WTC11 (cell line): ENCODE measurements at regions not wholly inside any gene's neighbourhood (a gene's known extent, or its start where the extent isn't known, plus 50 kb on each side); places are given as distances from the start of the nearest gene placed in this dataset.
"Not testable (repeated sequence)": the region's sequence is repeated elsewhere in the genome, so short reads cannot be mapped to it uniquely, and the experiment has no call there.

Source experiments
- ATAC-seq: fragments of 200-7000 bp; cut with Tn5 transposase; 2 replicates; pipeline ENCODE4 v1.10.0; 2021; ENCODE audit warnings: mild to moderate bottlenecking, moderate library complexity
- CTCF ChIA-PET: fragments of 300-600 bp; sonication (Branson Sonifier 250); formaldehyde crosslinking; loops from one replicate; lab custom pipeline; 2021; ENCODE audit warnings: antibody characterized with exemption; lab: Charles Lee
- POLR2A ChIA-PET: fragments of 350-600 bp; sonication (Branson Sonifier 250); formaldehyde crosslinking; loops from one replicate; lab custom pipeline; 2021; ENCODE audit warnings: antibody characterized with exemption; lab: Charles Lee
- DNase-seq: peaks from one replicate; pipeline ENCODE4 v3.0.0; 2021; ENCODE audit warnings: low spot score
- H3K27ac Mint-ChIP-seq: 2 replicates; pipeline ENCODE4 v1.8.0; 2021; ENCODE audit warnings: mixed read lengths
- H3K27me3 Mint-ChIP-seq: 2 replicates; pipeline ENCODE4 v1.8.0; 2021; ENCODE audit warnings: low read depth, mild to moderate bottlenecking, moderate library complexity, mixed read lengths
- H3K36me3 Mint-ChIP-seq: 2 replicates; pipeline ENCODE4 v1.8.0; 2021; ENCODE audit warnings: mixed read lengths
- H3K4me1 Mint-ChIP-seq: 2 replicates; pipeline ENCODE4 v1.8.0; 2022; ENCODE audit warnings: mixed read lengths
- H3K4me3 Mint-ChIP-seq: 2 replicates; pipeline ENCODE4 v1.8.0; 2021; ENCODE audit warnings: mild to moderate bottlenecking, moderate library complexity, mixed read lengths
- H3K9me3 Mint-ChIP-seq: 2 replicates; pipeline ENCODE4 v1.8.0; 2021; ENCODE audit warnings: mixed read lengths
- FOXJ3 ChIP-seq: sonication (generic); formaldehyde crosslinking; IDR thresholded peaks from 2 replicates; pipeline ENCODE4 v1.9.0; 2021; ENCODE audit warnings: missing genetic modification reagents, mild to moderate bottlenecking, borderline replicate concordance
- FOXK1 ChIP-seq: sonication (generic); formaldehyde crosslinking; IDR thresholded peaks from 2 replicates; pipeline ENCODE4 v1.8.0; 2022; ENCODE audit warnings: mild to moderate bottlenecking, moderate library complexity, missing genetic modification reagents
- FOXP1 ChIP-seq: sonication (generic); formaldehyde crosslinking; IDR thresholded peaks from 2 replicates; pipeline ENCODE4 v1.8.0; 2022; ENCODE audit warnings: missing genetic modification reagents, mild to moderate bottlenecking, moderate library complexity, borderline replicate concordance
- GABPB1 ChIP-seq: sonication (generic); formaldehyde crosslinking; IDR thresholded peaks from 2 replicates; pipeline ENCODE4 v1.8.1; 2023; ENCODE audit warnings: mild to moderate bottlenecking, missing genetic modification reagents
- JAZF1 ChIP-seq: fragments of 250-450 bp; sonication (Bioruptor Pico); IDR thresholded peaks from 2 replicates; pipeline ENCODE4 v1.9.0; 2021; ENCODE audit warnings: moderate library complexity, mild to moderate bottlenecking, inconsistent platforms
- MXD4 ChIP-seq: fragments of 250-450 bp; sonication (Bioruptor Pico); IDR thresholded peaks from 2 replicates; pipeline ENCODE4 v1.8.0; 2021; ENCODE audit warnings: mild to moderate bottlenecking, moderate library complexity, borderline replicate concordance
- NFATC4 ChIP-seq: fragments of 250-450 bp; sonication (Bioruptor Pico); IDR thresholded peaks from 2 replicates; pipeline ENCODE4 v1.9.0; 2021; ENCODE audit warnings: mild to moderate bottlenecking
- NR1H2 ChIP-seq: sonication (generic); formaldehyde crosslinking; IDR thresholded peaks from 2 replicates; pipeline ENCODE4 v1.9.0; 2021; ENCODE audit warnings: mild to moderate bottlenecking, moderate library complexity, missing genetic modification reagents
- SMAD3 ChIP-seq: sonication (generic); formaldehyde crosslinking; IDR thresholded peaks from 2 replicates; pipeline ENCODE4 v1.8.0; 2022; ENCODE audit warnings: missing genetic modification reagents, mild to moderate bottlenecking, borderline replicate concordance
- ZBTB21 ChIP-seq: sonication (generic); formaldehyde crosslinking; IDR thresholded peaks from 2 replicates; pipeline ENCODE4 v1.8.1; 2023; ENCODE audit warnings: mild to moderate bottlenecking, missing genetic modification reagents, borderline replicate concordance
- ZNF317 ChIP-seq: sonication (generic); formaldehyde crosslinking; IDR thresholded peaks from 2 replicates; pipeline ENCODE4 v1.8.1; 2023; ENCODE audit warnings: low read depth, mild to moderate bottlenecking, moderate library complexity, missing genetic modification reagents, borderline replicate concordance
- TF ChIP-seq, protein P1 (sequence below): sonication (generic); formaldehyde crosslinking; IDR thresholded peaks from 2 replicates; pipeline ENCODE4 v1.8.0; 2022; ENCODE audit warnings: missing genetic modification reagents
- TF ChIP-seq, protein P2 (sequence below): fragments of 250-450 bp; sonication (Bioruptor Pico); IDR thresholded peaks from 2 replicates; pipeline ENCODE4 v1.9.0; 2021; ENCODE audit warnings: mild to moderate bottlenecking
- TF ChIP-seq, protein P3 (sequence below): sonication (generic); formaldehyde crosslinking; IDR thresholded peaks from 2 replicates; pipeline ENCODE4 v1.8.1; 2022; ENCODE audit warnings: low read depth, mild to moderate bottlenecking, moderate library complexity, missing genetic modification reagents, borderline replicate concordance
- TF ChIP-seq, protein P4 (sequence below): sonication (generic); formaldehyde crosslinking; IDR thresholded peaks from 2 replicates; pipeline ENCODE4 v1.8.0; 2023; ENCODE audit warnings: missing genetic modification reagents
- TF ChIP-seq, protein P5 (sequence below): sonication (generic); formaldehyde crosslinking; IDR thresholded peaks from 2 replicates; pipeline ENCODE4 v1.8.1; 2023; ENCODE audit warnings: mild to moderate bottlenecking, missing genetic modification reagents, moderate library complexity
- TF ChIP-seq, protein P6 (sequence below): sonication (generic); formaldehyde crosslinking; IDR thresholded peaks from 2 replicates; pipeline ENCODE4 v1.8.1; 2023; ENCODE audit warnings: mild to moderate bottlenecking, missing genetic modification reagents, borderline replicate concordance
- TF ChIP-seq, protein P7 (sequence below): sonication (generic); formaldehyde crosslinking; IDR thresholded peaks from 2 replicates; pipeline ENCODE4 v1.8.1; 2023; ENCODE audit warnings: mild to moderate bottlenecking, moderate library complexity, missing genetic modification reagents
- TF ChIP-seq, protein P8 (sequence below): sonication (generic); formaldehyde crosslinking; IDR thresholded peaks from 2 replicates; pipeline ENCODE4 v1.8.0; 2022; ENCODE audit warnings: mild to moderate bottlenecking, missing genetic modification reagents

DNA sequence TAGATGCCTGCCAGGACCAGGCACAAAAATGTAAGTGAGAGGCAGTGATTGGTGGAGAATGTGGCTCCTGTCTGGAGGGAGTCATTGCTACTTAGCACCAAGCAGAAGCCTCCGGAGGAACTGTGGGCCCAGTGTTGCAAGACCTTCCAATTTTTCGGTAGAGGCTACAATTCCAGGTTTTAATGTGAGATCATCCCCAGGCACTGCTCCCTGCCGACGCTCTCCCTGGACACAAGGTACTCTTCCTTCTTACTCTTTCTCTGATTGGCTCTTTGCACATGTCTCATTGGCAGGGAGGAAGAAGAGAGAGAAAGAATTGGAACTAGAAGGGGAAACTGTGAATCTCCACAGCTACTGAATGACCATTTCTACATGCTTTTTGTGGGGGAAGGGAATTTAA lies 53.7 kb upstream of the EP300 start:
- no peaks in the 10 kb centered on the region for H3K4me1 Mint-ChIP-seq
- CTCF ChIA-PET = no interaction called here
- no peaks in the 10 kb centered on the region; the same call in 1 of the 2 replicates for H3K27me3 Mint-ChIP-seq
- H3K4me3 Mint-ChIP-seq = no peak overlapping the region
- ATAC-seq = no peak
- H3K36me3 Mint-ChIP-seq = no peaks in the 10 kb centered on the region
- no peaks in the 10 kb centered on the region for H3K9me3 Mint-ChIP-seq
- POLR2A ChIA-PET = no interaction called here
- TF ChIP-seq, protein P1, sequence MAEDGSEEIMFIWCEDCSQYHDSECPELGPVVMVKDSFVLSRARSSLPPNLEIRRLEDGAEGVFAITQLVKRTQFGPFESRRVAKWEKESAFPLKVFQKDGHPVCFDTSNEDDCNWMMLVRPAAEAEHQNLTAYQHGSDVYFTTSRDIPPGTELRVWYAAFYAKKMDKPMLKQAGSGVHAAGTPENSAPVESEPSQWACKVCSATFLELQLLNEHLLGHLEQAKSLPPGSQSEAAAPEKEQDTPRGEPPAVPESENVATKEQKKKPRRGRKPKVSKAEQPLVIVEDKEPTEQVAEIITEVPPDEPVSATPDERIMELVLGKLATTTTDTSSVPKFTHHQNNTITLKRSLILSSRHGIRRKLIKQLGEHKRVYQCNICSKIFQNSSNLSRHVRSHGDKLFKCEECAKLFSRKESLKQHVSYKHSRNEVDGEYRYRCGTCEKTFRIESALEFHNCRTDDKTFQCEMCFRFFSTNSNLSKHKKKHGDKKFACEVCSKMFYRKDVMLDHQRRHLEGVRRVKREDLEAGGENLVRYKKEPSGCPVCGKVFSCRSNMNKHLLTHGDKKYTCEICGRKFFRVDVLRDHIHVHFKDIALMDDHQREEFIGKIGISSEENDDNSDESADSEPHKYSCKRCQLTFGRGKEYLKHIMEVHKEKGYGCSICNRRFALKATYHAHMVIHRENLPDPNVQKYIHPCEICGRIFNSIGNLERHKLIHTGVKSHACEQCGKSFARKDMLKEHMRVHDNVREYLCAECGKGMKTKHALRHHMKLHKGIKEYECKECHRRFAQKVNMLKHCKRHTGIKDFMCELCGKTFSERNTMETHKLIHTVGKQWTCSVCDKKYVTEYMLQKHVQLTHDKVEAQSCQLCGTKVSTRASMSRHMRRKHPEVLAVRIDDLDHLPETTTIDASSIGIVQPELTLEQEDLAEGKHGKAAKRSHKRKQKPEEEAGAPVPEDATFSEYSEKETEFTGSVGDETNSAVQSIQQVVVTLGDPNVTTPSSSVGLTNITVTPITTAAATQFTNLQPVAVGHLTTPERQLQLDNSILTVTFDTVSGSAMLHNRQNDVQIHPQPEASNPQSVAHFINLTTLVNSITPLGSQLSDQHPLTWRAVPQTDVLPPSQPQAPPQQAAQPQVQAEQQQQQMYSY (CRISPR knock-in tag) = no peak
- TF ChIP-seq NFATC4 (no peak), ZBTB21 (no peak), ZNF317 (CRISPR knock-in tag) (no peak), FOXP1 (no peak), SMAD3 (CRISPR knock-in tag) (no peak), GABPB1 (CRISPR knock-in tag) (no peak), FOXJ3 (CRISPR knock-in tag) (no peak), MXD4 (CRISPR knock-in tag) (no peak)
- TF ChIP-seq, protein P2, sequence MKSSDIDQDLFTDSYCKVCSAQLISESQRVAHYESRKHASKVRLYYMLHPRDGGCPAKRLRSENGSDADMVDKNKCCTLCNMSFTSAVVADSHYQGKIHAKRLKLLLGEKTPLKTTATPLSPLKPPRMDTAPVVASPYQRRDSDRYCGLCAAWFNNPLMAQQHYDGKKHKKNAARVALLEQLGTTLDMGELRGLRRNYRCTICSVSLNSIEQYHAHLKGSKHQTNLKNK (CRISPR knock-in tag) = no peak
- TF ChIP-seq, all 79 proteins: peak for 0
- no peak overlapping the region for H3K27ac Mint-ChIP-seq
- no peak for DNase-seq

DNA sequence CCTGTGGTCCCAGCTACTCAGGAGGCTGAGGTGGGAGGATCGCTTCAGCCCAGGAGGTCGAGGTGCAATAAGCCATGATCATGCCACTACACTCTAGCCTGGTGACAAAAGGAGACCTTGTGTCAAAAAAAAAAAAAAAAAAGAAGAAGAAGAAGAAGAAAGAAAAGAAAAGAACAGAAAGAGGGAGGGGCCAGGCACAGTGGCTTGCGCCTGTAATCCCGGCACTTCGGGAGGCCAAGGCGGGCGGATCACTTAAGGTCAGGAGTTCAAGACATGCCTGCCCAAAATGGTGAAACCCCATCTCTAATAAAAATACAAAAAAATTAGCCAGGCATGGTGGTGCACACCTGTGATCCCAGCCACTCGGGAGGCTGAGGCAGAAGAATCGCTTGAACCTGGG lies 52.8 kb upstream of the EP300 start:
- H3K9me3 Mint-ChIP-seq, H3K4me1 Mint-ChIP-seq, H3K36me3 Mint-ChIP-seq, DNase-seq, ATAC-seq, H3K4me3 Mint-ChIP-seq, H3K27ac Mint-ChIP-seq, CTCF ChIA-PET, POLR2A ChIA-PET, H3K27me3 Mint-ChIP-seq: not testable (repeated sequence)

DNA sequence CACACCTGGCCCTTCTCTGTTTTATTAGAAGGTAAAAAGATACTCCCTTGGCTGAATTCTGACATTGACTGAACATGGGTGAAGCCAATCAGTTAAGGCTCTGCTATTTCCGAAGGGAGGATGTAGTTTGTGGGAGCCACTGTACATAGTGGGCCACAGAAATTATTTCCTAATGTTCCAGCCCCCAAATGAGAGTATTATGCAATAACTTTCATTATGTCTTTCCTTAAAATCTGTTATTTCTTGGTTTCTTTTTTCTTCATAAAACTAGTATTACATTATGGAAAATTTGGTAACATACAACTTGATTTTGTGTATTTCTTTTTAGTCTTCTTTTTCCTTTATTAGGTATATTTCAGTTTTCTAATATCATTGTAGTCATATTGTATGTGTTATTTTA lies 51.9 kb upstream of the EP300 start:
- Mint-ChIP-seq H3K9me3 (no peaks in the 10 kb centered on the region), H3K27ac (no peak overlapping the region), H3K4me3 (no peak overlapping the region), H3K36me3 (no peaks in the 10 kb centered on the region), H3K27me3 (no peaks in the 10 kb centered on the region; the same call in 1 of the 2 replicates), H3K4me1 (no peaks in the 10 kb centered on the region)
- ChIA-PET CTCF (no interaction called here), POLR2A (no interaction called here)
- no peak for DNase-seq
- ATAC-seq = no peak
- TF ChIP-seq, protein P3, sequence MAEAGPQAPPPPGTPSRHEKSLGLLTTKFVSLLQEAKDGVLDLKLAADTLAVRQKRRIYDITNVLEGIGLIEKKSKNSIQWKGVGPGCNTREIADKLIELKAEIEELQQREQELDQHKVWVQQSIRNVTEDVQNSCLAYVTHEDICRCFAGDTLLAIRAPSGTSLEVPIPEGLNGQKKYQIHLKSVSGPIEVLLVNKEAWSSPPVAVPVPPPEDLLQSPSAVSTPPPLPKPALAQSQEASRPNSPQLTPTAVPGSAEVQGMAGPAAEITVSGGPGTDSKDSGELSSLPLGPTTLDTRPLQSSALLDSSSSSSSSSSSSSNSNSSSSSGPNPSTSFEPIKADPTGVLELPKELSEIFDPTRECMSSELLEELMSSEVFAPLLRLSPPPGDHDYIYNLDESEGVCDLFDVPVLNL (CRISPR knock-in tag) = no peak
- TF ChIP-seq FOXK1 (no peak), NR1H2 (no peak), JAZF1 (CRISPR knock-in tag) (no peak), GABPB1 (CRISPR knock-in tag) (no peak)
- TF ChIP-seq, protein P4, sequence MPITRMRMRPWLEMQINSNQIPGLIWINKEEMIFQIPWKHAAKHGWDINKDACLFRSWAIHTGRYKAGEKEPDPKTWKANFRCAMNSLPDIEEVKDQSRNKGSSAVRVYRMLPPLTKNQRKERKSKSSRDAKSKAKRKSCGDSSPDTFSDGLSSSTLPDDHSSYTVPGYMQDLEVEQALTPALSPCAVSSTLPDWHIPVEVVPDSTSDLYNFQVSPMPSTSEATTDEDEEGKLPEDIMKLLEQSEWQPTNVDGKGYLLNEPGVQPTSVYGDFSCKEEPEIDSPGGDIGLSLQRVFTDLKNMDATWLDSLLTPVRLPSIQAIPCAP (CRISPR knock-in tag) = no peak
- TF ChIP-seq, protein P5, sequence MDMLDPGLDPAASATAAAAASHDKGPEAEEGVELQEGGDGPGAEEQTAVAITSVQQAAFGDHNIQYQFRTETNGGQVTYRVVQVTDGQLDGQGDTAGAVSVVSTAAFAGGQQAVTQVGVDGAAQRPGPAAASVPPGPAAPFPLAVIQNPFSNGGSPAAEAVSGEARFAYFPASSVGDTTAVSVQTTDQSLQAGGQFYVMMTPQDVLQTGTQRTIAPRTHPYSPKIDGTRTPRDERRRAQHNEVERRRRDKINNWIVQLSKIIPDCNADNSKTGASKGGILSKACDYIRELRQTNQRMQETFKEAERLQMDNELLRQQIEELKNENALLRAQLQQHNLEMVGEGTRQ (CRISPR knock-in tag) = no peak
- TF ChIP-seq, protein P6, sequence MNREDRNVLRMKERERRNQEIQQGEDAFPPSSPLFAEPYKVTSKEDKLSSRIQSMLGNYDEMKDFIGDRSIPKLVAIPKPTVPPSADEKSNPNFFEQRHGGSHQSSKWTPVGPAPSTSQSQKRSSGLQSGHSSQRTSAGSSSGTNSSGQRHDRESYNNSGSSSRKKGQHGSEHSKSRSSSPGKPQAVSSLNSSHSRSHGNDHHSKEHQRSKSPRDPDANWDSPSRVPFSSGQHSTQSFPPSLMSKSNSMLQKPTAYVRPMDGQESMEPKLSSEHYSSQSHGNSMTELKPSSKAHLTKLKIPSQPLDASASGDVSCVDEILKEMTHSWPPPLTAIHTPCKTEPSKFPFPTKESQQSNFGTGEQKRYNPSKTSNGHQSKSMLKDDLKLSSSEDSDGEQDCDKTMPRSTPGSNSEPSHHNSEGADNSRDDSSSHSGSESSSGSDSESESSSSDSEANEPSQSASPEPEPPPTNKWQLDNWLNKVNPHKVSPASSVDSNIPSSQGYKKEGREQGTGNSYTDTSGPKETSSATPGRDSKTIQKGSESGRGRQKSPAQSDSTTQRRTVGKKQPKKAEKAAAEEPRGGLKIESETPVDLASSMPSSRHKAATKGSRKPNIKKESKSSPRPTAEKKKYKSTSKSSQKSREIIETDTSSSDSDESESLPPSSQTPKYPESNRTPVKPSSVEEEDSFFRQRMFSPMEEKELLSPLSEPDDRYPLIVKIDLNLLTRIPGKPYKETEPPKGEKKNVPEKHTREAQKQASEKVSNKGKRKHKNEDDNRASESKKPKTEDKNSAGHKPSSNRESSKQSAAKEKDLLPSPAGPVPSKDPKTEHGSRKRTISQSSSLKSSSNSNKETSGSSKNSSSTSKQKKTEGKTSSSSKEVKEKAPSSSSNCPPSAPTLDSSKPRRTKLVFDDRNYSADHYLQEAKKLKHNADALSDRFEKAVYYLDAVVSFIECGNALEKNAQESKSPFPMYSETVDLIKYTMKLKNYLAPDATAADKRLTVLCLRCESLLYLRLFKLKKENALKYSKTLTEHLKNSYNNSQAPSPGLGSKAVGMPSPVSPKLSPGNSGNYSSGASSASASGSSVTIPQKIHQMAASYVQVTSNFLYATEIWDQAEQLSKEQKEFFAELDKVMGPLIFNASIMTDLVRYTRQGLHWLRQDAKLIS = no peak
- TF ChIP-seq, protein P7, sequence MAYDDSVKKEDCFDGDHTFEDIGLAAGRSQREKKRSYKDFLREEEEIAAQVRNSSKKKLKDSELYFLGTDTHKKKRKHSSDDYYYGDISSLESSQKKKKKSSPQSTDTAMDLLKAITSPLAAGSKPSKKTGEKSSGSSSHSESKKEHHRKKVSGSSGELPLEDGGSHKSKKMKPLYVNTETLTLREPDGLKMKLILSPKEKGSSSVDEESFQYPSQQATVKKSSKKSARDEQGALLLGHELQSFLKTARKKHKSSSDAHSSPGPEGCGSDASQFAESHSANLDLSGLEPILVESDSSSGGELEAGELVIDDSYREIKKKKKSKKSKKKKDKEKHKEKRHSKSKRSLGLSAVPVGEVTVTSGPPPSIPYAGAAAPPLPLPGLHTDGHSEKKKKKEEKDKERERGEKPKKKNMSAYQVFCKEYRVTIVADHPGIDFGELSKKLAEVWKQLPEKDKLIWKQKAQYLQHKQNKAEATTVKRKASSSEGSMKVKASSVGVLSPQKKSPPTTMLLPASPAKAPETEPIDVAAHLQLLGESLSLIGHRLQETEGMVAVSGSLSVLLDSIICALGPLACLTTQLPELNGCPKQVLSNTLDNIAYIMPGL = no peak
- TF ChIP-seq, protein P8, sequence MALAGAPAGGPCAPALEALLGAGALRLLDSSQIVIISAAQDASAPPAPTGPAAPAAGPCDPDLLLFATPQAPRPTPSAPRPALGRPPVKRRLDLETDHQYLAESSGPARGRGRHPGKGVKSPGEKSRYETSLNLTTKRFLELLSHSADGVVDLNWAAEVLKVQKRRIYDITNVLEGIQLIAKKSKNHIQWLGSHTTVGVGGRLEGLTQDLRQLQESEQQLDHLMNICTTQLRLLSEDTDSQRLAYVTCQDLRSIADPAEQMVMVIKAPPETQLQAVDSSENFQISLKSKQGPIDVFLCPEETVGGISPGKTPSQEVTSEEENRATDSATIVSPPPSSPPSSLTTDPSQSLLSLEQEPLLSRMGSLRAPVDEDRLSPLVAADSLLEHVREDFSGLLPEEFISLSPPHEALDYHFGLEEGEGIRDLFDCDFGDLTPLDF = no peak
